ENCODE measurements at regions not wholly inside any gene's neighbourhood (a gene's known extent, or its start where the extent isn't known, plus 50 kb on each side); places are given as distances from the start of the nearest gene placed in this dataset.

GRCh38 chr4:23333556-23333945, 556.3 kb downstream of the PPARGC1A start:
- no peak for TF ChIP-seq CTCF (IDR thresholded peaks at IDR 0.05)
- no peak for TF ChIP-seq EP300 (IDR thresholded peaks at IDR 0.05)
- no peak for TF ChIP-seq POLR2A (IDR thresholded peaks at IDR 0.05)
- TF ChIP-seq POLR2AphosphoS5 (IDR thresholded peaks at IDR 0.05): no peak
